ENCODE measurements at regions not wholly inside any gene's neighbourhood (a gene's known extent, or its start where the extent isn't known, plus 50 kb on each side); places are given as distances from the start of the nearest gene placed in this dataset.

GRCh38 chr20:60658681-60659080, 593.4 kb upstream of the CDH4 start:
- intact Hi-C loops (cut with DNase I): no loop called here
- 61 to 68% (median 68%) methylated on average over 13 of the region's 13 CpGs for WGBS, 3 donors
- peaks cover 8% of the 10 kb centered on the region for H3K9me3 ChIP-seq
- no peaks in the 10 kb centered on the region for H3K36me3 ChIP-seq (ENCODE audit: insufficient read depth in 1 of 2, low read depth in 1 of 2)
- H3K4me1 ChIP-seq: no peaks in the 10 kb centered on the region
- ATAC-seq (no peak), DNase-seq (no peak)
- no peak overlapping the region for H3K27ac ChIP-seq
- TF ChIP-seq CTCF (IDR thresholded peaks at IDR 0.05): no peak
- no peak overlapping the region for H3K4me3 ChIP-seq
- H3K27me3 ChIP-seq (ENCODE audit: insufficient read depth in 3 of 3, low read length in 2 of 3): peaks cover 0 to 2% (median 0%) of the 10 kb centered on the region in 3 donors

DNA sequence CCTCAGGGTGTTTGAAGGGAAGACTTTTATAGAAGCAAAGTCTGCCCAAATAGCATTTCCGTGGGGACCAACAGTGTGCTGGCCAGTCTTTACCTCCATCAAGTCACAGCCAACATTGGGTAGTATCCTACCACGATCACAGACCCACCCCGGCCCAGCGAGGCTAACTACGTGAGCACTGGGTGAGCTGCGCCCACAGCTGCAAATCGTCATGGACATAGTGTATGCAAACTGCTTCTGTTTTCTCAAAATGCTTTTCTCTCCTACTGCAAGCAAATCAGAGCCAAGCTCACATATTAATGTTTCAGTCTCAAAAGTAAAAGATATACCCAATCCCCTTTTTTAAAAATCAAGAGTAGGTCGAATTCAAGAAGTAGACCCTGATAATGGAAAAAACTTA, 592.8 kb upstream of the CDH4 start:
- intact Hi-C loops (cut with DNase I): no loop called here
- Histone ChIP-seq H3K4me1 (no peaks in the 10 kb centered on the region), H3K4me3 (no peak overlapping the region), H3K27ac (no peak overlapping the region), H3K9me3 (peaks cover 8% of the 10 kb centered on the region), H3K27me3 (ENCODE audit: insufficient read depth in 3 of 3, low read length in 2 of 3) (peaks cover 0 to 2% (median 0%) of the 10 kb centered on the region in 3 donors), H3K36me3 (ENCODE audit: insufficient read depth in 1 of 2, low read depth in 1 of 2) (no peaks in the 10 kb centered on the region)
- no peak for TF ChIP-seq CTCF (IDR thresholded peaks at IDR 0.05)
- ATAC-seq (no peak), DNase-seq (no peak)
- 60 to 70% (median 65%) methylated on average over 8 of the region's 8 CpGs for WGBS, 3 donors

DNA sequence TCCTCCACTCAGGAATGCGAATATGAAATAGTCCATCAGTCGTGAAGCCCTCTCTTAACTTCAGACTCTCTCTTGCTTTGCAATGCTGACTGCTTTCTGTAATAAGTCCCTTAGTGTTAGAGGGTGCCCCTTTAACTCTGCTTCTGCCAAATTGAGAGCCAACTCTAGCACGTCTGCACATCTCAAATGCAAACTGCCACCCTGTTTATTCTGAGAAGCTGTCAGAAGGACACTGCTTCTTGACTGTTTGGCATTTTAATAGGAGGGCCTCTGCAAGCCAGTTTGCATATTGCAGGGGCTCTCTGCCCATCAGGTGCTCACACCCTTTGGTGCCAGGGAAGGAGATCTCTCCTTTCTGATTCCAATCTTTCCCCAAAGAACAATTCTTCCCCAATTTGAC, 589.8 kb upstream of the CDH4 start:
- WGBS, 3 donors: 64 to 70% (median 68%) methylated on average over 3 of the region's 3 CpGs
- Histone ChIP-seq H3K4me1 (no peaks in the 10 kb centered on the region), H3K4me3 (no peak overlapping the region), H3K27ac (no peak overlapping the region), H3K9me3 (no peaks in the 10 kb centered on the region), H3K27me3 (ENCODE audit: insufficient read depth in 3 of 3, low read length in 2 of 3) (peaks cover 0 to 2% (median 0%) of the 10 kb centered on the region in 3 donors), H3K36me3 (ENCODE audit: insufficient read depth in 1 of 2, low read depth in 1 of 2) (no peaks in the 10 kb centered on the region)
- no peak for DNase-seq
- ATAC-seq: no peak
- intact Hi-C loops (cut with DNase I): no loop called here
- no peak for TF ChIP-seq CTCF (IDR thresholded peaks at IDR 0.05)

DNA sequence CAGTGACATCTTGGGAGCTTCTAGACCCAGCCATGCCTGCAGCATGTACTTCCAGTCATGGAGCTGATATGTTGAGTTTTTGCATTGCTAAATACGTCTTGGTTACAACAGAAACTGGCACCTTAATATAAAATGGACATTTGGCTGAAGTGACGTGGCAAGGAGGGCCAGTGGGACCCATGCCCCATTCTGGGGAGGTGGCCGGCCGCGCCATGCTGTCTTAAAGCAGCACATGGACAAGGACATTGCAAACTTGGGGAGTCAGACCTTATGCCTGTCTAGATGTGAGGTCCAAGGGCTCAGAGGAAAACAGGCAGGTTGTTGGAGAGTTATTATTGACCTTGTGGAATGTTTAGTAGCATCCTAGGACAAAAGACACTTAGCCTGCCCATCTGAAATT, 588.0 kb upstream of the CDH4 start:
- H3K9me3 ChIP-seq: no peaks in the 10 kb centered on the region
- ATAC-seq: no peak
- no peaks in the 10 kb centered on the region for H3K4me1 ChIP-seq
- intact Hi-C loops (cut with DNase I): loop anchor here in 1 of 2 donors (2.0 kb wide), 1 partner anchor 21 kb away; no protein-coding TSS in a partner anchor
- WGBS, 3 donors: 93 to 100% (median 94%) methylated on average over 5 of the region's 5 CpGs
- no peak for TF ChIP-seq CTCF (IDR thresholded peaks at IDR 0.05)
- no peak overlapping the region for H3K27ac ChIP-seq
- H3K4me3 ChIP-seq: no peak overlapping the region
- no peaks in the 10 kb centered on the region for H3K36me3 ChIP-seq (ENCODE audit: insufficient read depth in 1 of 2, low read depth in 1 of 2)
- no peak for DNase-seq
- H3K27me3 ChIP-seq (ENCODE audit: insufficient read depth in 3 of 3, low read length in 2 of 3): peaks cover 0 to under 1% (median 0%) of the 10 kb centered on the region in 3 donors

DNA sequence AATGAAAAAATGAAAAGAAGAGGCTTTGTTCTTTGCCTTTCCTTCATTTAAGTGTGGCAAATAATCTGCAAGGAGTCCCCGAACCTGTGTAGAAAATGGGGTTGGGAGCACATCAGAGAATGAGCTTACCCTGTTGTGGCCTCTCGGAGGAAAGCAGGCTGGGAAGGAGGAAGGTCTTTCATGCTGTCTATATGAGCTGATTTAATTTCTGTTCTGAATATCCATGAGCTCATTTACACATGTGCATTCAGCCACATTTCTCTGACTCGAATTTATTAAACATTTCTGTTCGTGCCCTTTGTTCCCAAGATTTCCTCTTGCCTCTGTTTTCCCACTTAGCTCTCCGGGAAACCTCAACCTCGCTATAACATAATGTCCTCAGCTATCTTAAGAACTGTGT, 584.4 kb upstream of the CDH4 start:
- Histone ChIP-seq H3K9me3 (no peaks in the 10 kb centered on the region), H3K4me1 (no peaks in the 10 kb centered on the region), H3K36me3 (ENCODE audit: insufficient read depth in 1 of 2, low read depth in 1 of 2) (no peaks in the 10 kb centered on the region), H3K27me3 (ENCODE audit: insufficient read depth in 3 of 3, low read length in 2 of 3) (peaks cover 0 to 2% (median 0%) of the 10 kb centered on the region in 3 donors), H3K27ac (no peak overlapping the region), H3K4me3 (no peak overlapping the region)
- DNase-seq: no peak
- no peak for ATAC-seq
- TF ChIP-seq CTCF (IDR thresholded peaks at IDR 0.05): no peak
- intact Hi-C loops (cut with DNase I): no loop called here
- WGBS, 3 donors: 68 to 71% (median 70%) methylated on average over 6 of the region's 6 CpGs
